HG02870 (cell line): ENCODE measurements at regions not wholly inside any gene's neighbourhood (a gene's known extent, or its start where the extent isn't known, plus 50 kb on each side); places are given as distances from the start of the nearest gene placed in this dataset.

Source experiments
- ATAC-seq: cut with Tn5 transposase; IDR thresholded peaks from one replicate; pipeline ENCODE4 v1.9.1; 2021; ENCODE audit warnings: mild to moderate bottlenecking, moderate library complexity; ENCODE audit not compliant: unreplicated experiment

DNA sequence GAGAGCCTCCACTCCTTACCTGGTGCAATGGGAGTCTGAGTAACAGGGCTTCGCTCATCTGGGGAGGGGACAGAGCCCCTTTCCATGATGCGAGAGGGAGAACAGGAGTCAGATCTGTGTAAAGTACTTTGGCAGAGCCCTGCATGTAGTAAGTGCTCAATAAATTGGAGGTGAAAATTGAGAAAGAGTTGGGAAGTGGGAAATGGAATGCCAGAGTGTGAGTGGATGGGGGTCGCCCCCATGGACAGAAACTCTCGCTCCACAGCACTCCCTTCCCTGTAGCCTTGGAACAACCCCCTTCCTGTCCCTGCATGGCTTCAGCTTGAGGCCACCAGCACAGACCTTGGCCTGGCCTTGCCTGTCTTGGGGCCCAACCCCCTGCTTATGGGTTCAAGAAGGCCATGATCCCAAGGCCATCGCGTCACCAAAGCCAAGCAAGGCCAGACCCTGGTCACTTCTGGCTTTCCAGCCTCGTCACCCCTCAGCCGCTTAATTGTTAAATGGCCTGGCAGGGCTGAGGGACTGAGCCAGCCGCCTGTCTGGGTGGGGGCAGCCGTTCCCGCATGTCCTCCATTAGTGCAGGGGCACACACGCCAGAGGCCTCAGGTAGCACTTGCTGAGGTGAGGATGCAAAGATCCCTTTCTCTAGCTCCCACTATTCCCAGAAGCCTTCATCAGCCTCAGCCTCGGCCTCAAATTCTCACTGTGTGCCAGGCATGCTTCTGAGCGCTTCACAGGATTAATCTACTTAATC, 93.7 kb upstream of the PTPN1 start:
- no peak for ATAC-seq

DNA sequence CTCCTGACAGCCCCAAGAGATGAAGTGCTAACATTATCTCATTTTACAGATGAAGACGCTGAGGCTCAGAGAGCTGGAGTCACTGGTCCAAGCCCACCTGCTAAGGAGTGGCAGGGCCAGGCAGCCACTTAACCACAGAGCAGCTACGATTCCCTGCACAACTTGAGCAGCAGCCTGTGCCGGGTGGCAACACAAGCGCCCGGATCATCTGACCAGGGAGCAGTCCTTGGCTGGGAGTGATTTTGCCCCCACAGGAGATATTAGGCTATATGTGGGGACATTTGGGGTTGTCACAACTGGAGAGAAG, 93.2 kb upstream of the PTPN1 start:
- no peak for ATAC-seq

DNA sequence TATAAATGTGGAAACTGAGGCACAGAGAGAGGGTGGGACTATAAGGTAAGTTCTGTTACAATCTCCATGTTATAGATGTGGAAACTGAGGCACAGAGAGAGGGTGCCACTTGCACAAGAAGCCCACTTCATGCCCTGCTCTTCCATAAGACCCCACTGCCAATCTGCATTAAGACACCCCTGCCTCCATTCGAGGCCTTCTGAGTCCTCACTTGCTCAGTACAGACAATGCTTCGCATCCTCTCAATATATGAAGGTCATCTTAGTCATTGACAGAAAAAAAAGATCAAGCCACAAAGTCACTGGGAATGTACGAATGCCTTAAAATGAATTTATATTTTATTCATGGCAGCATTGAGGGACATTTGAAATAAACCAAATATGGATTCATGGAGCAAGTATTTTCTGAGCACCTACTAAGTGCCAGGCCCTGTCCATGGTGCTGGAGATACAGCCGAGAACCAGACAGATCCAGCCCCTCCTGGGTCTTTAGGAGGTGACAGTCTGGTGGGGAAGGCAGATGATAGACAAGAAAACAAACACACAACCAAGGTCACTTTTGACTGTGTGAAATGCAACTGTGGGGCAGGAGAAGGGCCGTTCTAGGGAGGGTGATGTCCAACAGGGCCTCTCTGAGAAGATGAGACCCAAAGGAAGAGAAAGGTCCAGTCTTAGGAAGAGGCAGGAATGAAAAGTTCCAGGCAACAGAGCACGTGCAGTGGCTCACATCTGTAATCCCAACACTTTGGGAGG, 92.5 kb upstream of the PTPN1 start:
- ATAC-seq, result no peak

DNA sequence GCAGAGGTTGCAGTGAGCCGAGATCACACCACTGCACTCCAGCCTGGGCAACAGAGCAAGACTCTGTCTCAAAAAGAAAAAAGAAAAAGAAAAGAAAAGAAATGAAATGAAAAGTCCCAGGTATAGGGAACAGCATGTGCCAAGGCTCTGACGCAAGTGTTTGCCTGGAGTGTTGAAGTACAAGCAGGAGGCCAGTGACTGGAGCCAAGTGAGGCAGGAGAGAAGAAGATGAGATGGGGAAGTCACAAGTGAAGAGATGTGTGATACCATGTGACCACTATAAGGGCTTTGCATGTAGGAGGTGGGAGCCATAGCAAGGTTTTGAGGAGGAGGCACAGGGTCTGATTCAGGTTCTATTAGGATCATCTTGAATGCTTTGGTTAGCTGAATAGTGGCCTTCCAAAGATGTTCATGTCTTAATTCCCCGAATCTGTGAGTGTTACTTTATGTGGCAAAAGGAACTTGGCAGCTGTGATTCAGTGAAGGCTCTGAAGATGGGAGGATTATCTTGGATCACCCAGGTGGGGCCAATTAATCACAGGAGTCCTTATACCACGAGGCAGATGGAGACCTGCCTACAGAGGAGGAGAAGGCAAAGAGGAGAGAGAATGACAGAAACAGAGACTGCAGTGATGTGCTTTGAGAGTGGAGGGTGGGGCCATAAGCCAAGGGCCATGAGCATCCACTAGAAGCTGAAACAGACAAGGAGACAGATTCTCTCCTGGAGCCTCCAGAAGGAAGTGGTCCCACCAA, 91.1 kb upstream of the PTPN1 start:
- ATAC-seq, result no peak

DNA sequence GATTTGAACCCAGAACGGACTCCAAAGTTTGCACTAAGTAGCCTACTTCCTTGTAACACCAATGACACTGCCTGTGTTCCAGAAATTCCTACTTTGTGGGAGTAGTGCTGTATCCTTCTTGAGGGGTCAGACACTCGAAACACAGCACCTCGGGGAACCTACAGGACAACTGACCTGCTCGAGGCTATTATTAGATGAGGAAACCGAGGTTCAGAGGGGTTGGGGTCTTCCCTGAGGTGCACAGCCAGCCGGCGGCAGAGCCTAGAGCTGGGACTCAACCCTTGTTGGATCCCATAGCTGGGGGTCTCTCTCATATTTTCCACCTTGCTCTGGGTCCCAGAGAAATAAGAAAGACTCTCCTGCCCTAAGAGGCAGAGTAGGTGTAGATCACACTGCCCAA, 89.8 kb upstream of the PTPN1 start:
- no peak for ATAC-seq

DNA sequence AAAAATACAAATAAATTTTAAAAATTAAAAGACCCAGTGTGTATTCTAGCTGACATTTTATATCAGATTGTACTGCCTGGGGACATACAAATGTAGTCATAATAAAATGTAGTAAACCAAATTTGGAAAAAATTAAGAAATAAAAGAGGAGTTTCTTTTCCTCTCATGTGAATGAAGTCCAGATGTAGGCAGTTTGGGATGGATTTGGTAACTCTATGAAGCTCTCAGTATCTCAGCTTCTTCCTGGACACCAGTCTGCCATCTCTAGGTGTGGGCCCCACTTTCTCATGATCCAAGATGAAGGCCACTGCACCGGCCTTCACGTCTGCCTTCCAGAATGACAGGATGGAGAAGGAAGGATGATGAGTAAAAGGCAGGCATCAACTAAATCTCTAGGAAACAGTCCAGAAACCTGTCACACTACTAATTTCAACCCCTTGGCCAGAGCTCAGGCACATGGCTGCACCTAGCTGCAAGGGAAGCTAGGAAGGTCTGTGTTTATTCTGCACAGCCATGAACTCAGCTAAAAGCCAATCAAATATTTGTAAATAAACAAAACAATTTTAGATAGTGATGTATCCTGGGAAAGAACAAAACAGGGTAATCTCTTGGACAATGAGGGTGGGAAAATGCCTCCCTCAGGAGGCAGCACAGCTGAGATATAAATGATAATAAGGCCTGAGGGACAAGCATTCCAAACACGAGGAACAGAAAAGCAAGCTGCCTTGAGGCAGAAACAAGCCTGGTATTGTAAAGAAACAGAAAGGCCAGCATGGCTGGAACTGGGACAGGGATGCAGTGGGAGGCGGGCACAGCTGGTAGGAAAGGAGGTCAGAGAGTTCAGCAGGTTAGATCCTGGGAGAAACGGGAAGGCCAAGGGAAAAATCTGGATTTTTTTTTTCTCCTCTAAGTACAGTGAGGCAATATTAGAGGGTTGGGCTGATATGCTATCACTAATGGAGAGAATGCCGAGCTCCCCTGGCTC, 88.5 kb upstream of the PTPN1 start:
- ATAC-seq, result no peak

DNA sequence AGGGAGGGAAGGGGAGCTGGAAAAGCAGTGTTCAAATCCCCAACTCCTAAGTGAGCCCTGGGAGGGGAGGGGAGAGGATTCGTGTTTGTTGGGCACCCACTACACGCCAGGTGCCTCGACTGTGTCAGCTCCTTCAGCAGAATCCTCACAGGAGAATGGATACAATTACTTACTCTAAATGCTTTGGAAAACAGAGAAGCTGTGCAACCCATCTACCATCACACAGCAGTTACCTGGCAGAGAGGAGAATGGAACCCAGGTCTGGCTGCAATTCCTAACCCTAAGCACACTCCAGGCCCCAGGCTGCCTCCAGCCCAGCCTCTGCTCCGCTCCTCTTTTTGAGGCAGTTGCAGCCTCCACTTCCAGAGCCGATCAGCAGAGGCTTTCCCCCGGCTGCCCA, 86.4 kb upstream of the PTPN1 start:
- ATAC-seq, result no peak

DNA sequence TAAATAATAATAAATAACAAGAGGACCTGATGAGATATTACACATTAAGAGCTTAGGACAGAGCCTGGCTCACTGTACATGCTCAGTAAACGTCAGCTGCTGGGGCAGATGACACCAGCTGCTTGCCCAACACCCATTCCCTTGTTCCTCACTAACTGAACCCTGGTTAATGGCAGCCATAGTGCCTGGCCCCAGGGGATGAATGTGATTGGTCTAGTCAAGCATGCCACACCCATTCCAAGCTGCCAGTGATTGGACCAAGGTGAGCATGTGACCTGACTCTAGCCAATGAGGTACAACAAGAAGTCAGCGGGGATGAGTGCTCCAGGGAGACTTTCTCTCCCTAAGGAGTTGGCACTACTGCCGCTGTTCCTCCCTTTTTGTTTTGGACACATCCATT, 85.1 kb upstream of the PTPN1 start:
- ATAC-seq, result no peak

DNA sequence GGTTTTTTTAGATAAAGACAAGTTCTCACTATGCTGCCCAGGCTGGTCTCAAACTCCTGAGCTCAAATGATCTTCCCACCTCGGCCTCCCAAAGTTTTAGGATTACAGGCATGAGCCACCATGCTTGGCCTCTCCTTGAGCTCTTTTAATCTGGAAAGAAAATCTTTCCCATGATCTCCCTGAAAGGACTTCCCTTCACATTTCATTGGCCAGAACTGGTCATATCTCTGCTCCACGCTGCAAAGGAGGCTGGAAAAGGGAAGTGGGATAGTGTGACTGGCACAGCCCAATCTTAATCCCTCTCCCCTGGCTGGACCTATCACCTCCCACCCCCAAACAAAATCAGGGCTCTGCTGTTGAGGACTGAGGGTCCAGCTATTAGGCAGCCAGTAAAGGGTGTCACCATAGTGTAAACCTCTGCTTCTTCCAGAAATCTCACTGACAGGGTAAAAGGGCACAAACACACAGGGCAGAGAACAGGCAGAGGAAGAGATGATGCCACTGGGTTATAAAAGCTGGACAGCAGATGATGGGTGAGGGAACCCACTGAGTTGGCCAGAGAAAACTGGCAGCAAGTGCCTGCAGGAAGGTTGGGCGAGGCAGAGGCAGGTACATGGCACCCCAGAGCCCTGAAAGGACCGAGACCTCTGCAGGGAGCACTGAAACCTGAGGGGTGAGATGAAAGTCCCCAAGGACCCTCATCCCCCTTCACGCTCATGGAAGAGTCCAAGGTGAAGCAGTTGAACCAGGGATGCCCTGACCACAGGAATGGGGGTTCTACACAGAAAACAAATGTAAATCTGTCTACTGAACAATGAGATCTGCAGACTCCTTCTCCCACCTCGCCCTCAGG, 83.1 kb upstream of the PTPN1 start:
- ATAC-seq, result no peak

DNA sequence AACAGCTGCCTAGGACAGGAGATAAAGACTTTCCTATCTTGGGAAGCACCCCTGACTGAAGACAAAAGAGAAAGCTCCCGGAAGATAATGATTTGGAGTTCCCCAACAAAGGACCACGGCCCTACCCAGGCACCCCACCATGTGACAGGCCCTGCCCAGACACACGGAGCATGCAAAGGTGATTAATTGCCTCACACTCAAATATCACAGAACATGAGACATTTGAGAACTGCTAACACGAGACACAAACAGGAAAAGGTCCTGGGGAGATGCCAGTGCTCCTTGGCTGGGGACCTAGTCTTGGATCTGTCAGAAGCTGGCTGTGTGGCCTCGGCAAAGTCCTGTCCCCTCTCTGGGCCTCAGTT, 82.5 kb upstream of the PTPN1 start:
- ATAC-seq, result no peak

DNA sequence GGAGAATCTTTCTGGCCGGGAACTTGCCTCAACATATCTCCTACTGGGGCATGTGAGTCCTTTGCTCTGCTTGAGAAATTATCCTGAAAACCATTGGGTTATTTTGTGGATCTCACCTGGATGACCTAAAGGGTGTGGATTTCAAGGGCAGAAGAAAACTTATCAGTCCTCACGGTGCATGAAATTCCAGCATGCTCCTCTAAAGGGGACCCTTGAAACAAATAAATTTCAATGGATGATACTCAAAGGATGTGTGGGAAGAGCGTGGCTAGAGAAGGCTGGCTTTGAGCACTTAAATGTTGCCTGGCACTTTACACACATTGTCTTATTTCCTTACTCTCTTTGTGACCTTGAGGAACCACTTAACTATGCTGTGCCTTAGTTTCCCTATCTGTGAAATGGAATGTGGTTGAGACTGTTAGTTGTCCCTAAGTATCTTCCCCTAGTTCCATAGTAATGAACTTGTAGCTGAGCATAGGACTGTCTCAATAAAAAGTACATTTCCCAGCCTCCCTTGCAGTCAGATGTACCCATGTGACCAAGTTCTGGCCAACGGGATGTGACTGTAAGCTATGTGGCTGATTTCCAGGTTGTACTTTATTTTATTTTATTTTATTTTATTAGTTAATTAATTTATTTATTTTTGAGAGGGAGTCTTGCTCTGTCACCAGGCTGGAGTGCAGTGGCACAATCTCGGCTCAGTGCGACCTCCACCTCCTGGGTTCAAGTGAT, 81.9 kb upstream of the PTPN1 start:
- no peak for ATAC-seq

DNA sequence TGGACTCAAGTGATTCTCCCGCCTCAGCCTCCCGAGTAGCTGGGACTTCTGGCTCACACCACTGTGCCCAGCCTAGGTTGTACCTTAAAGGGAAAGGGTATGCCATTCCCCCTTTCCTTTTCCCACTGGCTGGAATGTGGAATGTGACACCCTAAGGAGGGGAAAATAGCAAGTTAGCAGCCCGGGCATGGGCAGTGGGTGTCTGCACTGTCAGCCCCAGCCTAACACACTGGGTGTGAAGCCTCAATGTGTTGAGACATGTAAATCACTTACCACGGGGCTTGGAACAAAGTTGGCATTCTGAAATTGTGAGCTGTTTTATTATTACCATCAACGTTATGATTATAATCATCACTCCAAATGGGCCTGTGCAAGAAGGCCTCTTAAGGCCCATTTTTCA, 80.8 kb upstream of the PTPN1 start:
- ATAC-seq, result no peak

DNA sequence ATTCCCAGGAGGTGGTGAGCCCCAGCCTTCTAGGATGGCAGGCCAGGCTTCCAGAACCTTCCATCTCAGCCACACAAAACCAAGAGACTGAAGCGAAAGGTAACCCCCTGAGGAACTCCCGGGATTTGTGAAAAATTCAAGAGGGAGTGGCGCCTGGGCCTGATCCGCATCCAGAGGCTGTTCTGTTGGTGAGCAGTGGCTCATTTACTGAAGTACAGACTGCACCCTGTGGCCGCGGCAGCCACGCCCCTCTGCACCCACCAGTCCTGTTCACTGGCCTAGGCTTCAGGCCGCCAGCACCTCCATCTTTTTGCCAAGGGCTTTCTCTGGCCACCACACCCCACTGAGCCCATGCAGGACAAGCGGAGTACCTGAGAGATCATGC, 79.1 kb upstream of the PTPN1 start:
- no peak for ATAC-seq

DNA sequence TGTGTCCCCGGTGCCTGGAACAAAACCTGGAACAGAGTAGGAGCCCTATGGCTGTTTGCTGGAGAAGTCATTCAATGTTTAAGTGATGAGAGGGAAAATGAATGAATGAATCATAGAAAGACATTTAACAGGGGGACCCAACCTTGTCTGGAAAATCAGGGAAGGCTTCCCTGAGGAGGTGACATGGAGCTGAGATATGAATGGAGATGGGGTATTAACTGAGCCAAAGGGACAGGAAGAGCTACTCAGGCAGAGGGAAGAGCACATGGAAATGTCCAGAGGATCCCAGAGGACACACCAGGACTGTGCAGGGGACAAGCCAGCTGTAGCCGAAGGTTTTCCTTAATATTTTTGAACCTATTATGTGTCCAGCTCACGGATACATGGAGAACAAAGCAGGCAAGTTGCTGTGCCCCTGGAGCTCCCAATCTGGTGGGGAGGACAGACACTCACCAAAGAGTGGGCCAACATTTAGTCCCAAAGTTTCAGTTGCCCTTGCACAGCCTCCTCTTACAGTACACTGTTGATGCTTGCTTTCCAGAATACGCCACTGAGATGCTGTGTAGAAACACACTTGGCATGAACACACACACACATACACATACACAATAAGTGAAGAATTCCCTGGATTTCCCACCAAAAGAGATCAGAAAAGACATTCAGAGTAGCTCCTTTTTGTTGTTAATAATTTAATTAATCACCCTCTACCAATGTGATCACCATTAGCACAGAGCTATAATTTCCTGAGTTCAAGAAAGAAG, 77.0 kb upstream of the PTPN1 start:
- no peak for ATAC-seq

DNA sequence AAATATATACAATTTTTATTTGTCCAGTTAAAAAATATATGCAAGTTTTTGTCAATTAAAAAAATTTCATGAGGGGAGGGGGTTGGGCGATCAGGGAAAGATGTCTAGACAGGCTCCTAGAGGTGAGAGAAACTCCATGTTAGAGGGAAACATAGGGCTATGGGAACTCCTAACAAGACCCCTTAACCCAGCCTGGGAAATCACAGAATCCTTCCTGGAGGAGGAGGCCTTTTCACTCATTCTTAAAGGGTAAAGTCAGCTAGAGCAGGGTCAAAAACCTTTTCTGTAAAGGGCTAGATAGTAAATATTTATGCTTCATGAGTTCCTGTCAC, 75.9 kb upstream of the PTPN1 start:
- no peak for ATAC-seq

DNA sequence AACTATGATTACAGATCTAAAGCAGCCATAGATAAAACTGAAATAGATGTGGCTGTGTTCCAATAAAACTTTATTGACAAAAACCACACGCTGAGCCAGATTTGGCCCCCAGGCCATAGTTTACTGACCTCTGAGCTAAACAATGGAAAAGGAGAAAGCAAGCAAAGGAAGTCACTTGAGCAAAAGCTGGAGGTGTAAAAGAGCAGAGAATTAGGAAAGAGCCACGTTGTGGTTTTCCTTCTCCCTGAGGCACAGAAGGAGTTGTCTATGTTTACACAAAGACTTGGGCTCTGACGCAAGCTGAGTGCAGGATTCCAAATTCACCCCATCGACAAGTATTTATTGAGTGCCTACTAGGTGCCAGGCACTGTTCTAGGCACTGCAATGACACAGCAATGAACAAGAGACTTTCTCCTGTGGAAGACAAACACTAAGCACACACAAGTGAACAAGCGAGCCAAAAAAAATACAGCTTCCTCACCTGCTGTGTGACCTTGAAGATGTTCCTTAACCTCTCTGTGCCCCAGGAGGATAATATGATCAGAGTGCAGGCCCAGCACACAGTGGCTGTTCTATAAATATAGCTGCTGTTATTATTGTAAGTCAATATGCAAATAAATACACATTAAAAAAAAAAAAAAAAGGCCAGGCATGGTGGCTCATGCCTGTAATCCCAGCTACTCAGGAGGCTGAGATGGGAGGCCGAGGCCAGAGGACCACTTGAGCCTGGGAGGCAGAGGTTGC, 75.4 kb upstream of the PTPN1 start:
- ATAC-seq, result no peak

DNA sequence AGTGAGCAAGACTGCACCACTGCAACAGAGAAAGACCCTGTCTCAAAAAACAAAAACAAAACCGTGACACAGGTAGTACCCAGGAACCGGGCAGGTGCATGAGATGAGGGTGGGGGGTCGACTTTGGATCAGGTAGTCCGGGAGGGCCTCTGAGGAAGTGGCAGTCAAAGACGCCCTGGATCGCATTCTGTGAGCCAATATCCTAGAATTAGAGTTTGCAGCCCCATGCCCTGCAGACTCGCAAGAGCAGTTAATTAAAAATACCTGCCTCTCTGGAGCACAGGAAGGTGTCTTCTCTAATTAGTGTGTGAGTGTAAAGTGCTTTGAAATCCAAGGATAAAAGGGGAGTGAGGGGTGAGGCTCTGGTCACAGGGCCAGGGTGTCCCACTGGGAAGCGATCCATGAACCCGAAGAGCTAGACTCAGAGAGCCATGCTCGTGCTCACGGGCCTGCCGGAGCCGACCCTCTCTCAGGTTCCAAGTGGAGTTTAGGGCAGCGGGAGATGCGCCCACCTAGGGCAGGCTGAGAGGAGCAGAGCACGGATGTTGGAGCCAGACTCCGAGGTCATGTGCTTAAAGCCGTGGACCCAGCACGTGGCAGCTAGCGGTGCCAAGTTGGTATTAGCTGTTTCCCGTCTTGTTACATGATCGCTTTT, 74.7 kb upstream of the PTPN1 start:
- ATAC-seq, result no peak
